ENCODE measurements at regions not wholly inside any gene's neighbourhood (a gene's known extent, or its start where the extent isn't known, plus 50 kb on each side); places are given as distances from the start of the nearest gene placed in this dataset.

DNA sequence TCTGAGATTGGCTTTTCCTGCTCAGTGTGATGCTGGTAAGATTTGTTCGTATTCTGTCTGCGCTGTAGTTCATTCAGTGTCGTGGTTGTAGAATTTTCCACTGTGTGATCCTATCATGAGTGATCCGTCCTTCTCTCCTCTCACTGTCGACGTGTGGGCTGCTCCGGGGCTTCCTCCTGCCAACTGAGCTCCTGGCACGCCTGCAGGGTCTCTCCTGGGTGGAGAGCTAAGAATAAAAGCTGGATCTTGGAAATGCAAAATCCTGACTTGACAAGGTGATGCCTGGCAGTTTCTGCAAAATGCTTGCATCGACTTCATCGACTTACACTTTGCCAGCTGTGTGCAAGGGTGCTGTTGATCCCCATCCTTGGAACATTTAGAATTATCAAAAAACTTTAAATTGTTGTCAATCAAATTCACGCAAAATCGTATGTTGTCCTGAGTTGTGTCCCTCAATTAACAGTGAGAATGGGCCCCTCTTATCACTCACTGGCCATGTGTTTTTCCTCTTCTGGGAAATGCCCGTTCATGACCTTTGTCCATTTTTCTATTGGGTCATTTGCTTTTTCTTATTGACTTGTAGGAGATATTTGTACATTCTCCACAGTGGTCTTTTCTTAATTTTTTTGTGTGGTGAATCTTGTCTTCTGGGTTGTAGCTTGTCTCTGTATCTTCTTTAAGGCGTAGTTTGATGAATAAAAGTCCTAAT is 125.5 kb downstream of the CRYAA start:
- TF ChIP-seq POLR2A (IDR thresholded peaks at IDR 0.05): no peak
- no peak for TF ChIP-seq POLR2AphosphoS5 (IDR thresholded peaks at IDR 0.05)
- TF ChIP-seq, protein P1, sequence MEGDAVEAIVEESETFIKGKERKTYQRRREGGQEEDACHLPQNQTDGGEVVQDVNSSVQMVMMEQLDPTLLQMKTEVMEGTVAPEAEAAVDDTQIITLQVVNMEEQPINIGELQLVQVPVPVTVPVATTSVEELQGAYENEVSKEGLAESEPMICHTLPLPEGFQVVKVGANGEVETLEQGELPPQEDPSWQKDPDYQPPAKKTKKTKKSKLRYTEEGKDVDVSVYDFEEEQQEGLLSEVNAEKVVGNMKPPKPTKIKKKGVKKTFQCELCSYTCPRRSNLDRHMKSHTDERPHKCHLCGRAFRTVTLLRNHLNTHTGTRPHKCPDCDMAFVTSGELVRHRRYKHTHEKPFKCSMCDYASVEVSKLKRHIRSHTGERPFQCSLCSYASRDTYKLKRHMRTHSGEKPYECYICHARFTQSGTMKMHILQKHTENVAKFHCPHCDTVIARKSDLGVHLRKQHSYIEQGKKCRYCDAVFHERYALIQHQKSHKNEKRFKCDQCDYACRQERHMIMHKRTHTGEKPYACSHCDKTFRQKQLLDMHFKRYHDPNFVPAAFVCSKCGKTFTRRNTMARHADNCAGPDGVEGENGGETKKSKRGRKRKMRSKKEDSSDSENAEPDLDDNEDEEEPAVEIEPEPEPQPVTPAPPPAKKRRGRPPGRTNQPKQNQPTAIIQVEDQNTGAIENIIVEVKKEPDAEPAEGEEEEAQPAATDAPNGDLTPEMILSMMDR (IDR thresholded peaks at IDR 0.05): no peak
- peaks cover 9 to 10% of the 10 kb centered on the region in 2 donors for H3K9me3 ChIP-seq
- no peak for DNase-seq (ENCODE audit: low spot score in 2 of 2)
- intact Hi-C loops (cut with DNase I; ENCODE audit: low total_unique reads): no loop called here
- no peak overlapping the region for H3K27ac ChIP-seq
- no peaks in the 10 kb centered on the region for H3K27me3 ChIP-seq
- no peak overlapping the region for H3K4me3 ChIP-seq
- H3K36me3 ChIP-seq: no peaks in the 10 kb centered on the region
- H3K4me1 ChIP-seq: no peaks in the 10 kb centered on the region

DNA sequence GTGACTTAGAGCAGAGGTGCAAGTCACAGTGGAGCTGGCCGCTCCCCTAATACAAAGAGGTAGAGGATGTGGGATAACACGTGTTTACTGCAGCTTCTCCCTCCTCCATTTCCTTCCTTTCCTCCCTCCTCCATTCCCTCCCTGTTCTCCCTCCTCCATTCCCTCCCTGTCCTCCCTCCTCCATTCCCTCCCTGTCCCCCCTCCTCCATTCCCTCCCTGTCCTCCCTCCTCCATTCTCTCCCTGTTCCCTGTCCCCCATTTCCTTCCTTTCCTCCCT is 124.0 kb downstream of the CRYAA start:
- Histone ChIP-seq H3K9me3 (peaks cover 9 to 10% of the 10 kb centered on the region in 2 donors), H3K4me1 (no peaks in the 10 kb centered on the region), H3K4me3 (no peak overlapping the region), H3K27me3 (no peaks in the 10 kb centered on the region), H3K27ac (no peak overlapping the region), H3K36me3 (no peaks in the 10 kb centered on the region)
- no peak for DNase-seq (ENCODE audit: low spot score in 2 of 2)
- intact Hi-C loops (cut with DNase I; ENCODE audit: low total_unique reads): no loop called here
- TF ChIP-seq, protein P1 (IDR thresholded peaks at IDR 0.05): no peak
- no peak for TF ChIP-seq POLR2AphosphoS5 (IDR thresholded peaks at IDR 0.05)
- TF ChIP-seq POLR2A (IDR thresholded peaks at IDR 0.05): no peak

DNA sequence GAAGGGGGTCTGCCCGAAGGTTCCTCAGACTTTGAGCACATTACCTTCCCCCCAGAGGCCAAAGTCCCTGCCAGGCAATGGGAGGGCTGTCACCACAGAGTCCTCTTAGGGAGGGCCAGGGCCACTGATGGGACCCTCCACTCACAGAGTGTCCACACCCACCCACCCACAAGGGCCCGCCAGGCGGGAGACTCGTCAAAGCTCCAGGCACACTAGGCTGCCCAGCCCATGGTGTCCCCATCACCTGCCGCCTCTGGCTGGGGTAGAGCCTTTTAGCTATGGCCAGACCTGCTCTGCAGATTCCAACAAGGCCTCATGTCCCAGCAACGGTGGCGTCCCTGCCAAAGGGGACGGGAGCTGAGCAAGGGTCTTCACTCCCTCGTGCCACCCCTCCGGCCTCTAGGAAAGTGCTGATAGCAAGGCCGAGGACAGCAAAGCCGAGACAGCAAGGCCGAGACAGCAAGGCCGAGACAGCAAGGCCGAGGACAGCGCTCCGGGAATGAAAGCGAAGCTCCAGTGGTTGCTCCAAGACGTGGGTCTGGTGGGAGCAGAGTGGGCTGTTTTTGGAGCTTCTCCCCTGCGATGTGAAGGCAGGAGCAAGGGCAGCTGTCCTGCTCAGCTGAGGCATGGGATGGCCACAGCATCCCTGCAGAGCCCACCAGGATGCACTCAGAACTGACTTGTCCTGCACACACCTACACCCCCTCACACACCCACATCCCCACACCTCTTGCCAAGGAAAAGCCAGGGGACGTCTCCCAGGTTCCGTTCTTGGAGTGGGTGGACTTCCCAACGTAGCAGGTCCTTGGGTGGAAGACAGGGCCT is 123.4 kb downstream of the CRYAA start:
- H3K27ac ChIP-seq: no peak overlapping the region
- no peaks in the 10 kb centered on the region for H3K27me3 ChIP-seq
- TF ChIP-seq POLR2AphosphoS5 (IDR thresholded peaks at IDR 0.05) (no peak), POLR2A (IDR thresholded peaks at IDR 0.05) (no peak)
- TF ChIP-seq, protein P1 (IDR thresholded peaks at IDR 0.05): no peak
- H3K36me3 ChIP-seq: no peaks in the 10 kb centered on the region
- intact Hi-C loops (cut with DNase I; ENCODE audit: low total_unique reads): no loop called here
- DNase-seq (ENCODE audit: low spot score in 2 of 2): no peak
- no peak overlapping the region for H3K4me3 ChIP-seq
- H3K4me1 ChIP-seq: no peaks in the 10 kb centered on the region
- H3K9me3 ChIP-seq: peaks cover 9 to 10% of the 10 kb centered on the region in 2 donors

DNA sequence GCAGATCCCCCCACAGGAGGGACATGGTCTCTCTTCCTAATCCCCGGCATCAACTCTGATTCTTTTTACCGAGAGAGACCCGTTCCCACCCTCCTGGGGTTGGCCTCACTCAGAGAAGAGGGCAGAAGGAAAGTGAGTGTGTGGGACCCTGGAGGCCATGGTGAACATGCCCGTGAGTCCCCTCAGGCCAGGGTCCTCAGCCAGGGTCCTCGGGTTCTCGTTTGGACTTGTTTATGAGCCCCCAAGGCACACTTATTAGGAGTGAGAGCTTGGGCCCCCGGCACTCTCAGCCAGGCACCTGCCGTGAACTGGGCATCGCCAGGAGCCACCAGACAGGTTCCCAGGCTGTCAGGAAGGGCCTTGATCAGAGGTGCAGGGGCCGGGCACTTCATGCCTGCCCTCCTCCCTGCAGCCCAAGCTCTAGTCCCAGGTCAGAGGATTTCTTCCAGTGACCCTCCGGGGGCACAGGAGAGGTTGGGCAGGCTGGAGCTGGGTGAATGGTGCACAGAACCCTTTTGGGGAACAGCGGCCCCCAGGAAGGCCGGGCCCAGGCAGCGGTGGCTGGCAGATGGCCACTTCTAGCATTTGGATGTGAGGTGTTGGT is 122.6 kb downstream of the CRYAA start:
- H3K4me3 ChIP-seq: no peak overlapping the region
- no peaks in the 10 kb centered on the region for H3K27me3 ChIP-seq
- peaks cover 9 to 10% of the 10 kb centered on the region in 2 donors for H3K9me3 ChIP-seq
- H3K36me3 ChIP-seq: no peaks in the 10 kb centered on the region
- no peak for DNase-seq (ENCODE audit: low spot score in 2 of 2)
- H3K4me1 ChIP-seq: no peaks in the 10 kb centered on the region
- no peak for TF ChIP-seq POLR2A (IDR thresholded peaks at IDR 0.05)
- TF ChIP-seq, protein P1 (IDR thresholded peaks at IDR 0.05): no peak
- no peak for TF ChIP-seq POLR2AphosphoS5 (IDR thresholded peaks at IDR 0.05)
- H3K27ac ChIP-seq: no peak overlapping the region
- intact Hi-C loops (cut with DNase I; ENCODE audit: low total_unique reads): no loop called here
